ENCODE measurements at regions not wholly inside any gene's neighbourhood (a gene's known extent, or its start where the extent isn't known, plus 50 kb on each side); places are given as distances from the start of the nearest gene placed in this dataset.

GRCh38 chr2:6370753-6371551, 494.8 kb downstream of the CMPK2 start:
- H3K27me3 ChIP-seq (ENCODE audit: control insufficient read depth, insufficient read depth, low read length) = no peaks in the 10 kb centered on the region
- ChIA-PET POLR2A (no interaction called here), CTCF (interaction anchor here (0.9 to 1.3 kb wide), 2 partner anchors 17 to 402 kb away, joined by 3 read pairs; no protein-coding TSS in a partner anchor)
- peak; percentile 50 for DNase-seq (ENCODE audit: low read depth)
- H3K4me3 ChIP-seq (ENCODE audit: low read depth, low read length) = no peak overlapping the region
- TF ChIP-seq, protein P1, sequence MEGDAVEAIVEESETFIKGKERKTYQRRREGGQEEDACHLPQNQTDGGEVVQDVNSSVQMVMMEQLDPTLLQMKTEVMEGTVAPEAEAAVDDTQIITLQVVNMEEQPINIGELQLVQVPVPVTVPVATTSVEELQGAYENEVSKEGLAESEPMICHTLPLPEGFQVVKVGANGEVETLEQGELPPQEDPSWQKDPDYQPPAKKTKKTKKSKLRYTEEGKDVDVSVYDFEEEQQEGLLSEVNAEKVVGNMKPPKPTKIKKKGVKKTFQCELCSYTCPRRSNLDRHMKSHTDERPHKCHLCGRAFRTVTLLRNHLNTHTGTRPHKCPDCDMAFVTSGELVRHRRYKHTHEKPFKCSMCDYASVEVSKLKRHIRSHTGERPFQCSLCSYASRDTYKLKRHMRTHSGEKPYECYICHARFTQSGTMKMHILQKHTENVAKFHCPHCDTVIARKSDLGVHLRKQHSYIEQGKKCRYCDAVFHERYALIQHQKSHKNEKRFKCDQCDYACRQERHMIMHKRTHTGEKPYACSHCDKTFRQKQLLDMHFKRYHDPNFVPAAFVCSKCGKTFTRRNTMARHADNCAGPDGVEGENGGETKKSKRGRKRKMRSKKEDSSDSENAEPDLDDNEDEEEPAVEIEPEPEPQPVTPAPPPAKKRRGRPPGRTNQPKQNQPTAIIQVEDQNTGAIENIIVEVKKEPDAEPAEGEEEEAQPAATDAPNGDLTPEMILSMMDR (IDR thresholded peaks at IDR 0.05; ENCODE audit: insufficient read depth, low read depth, low read length) = no peak
- H3K36me3 ChIP-seq (ENCODE audit: control insufficient read depth, insufficient read depth, low read length) = no peaks in the 10 kb centered on the region

GRCh38 chr2:6372317-6372901, 493.3 kb downstream of the CMPK2 start:
- CTCF ChIA-PET = interaction anchor here (0.9 kb wide), 1 partner anchor 11 kb away, joined by 3 read pairs; no protein-coding TSS in a partner anchor
- POLR2A ChIA-PET = no interaction called here

GRCh38 chr2:6381326-6381725, 484.4 kb downstream of the CMPK2 start:
- Histone ChIP-seq H3K27me3 (ENCODE audit: control insufficient read depth, insufficient read depth, low read length) (no peaks in the 10 kb centered on the region), H3K36me3 (ENCODE audit: control insufficient read depth, insufficient read depth, low read length) (no peaks in the 10 kb centered on the region), H3K4me3 (ENCODE audit: low read depth, low read length) (no peak overlapping the region)
- POLR2A ChIA-PET = no interaction called here
- CTCF ChIA-PET = no interaction called here
- TF ChIP-seq, protein P1 (IDR thresholded peaks at IDR 0.05; ENCODE audit: insufficient read depth, low read depth, low read length) = no peak
- DNase-seq (ENCODE audit: low read depth) = no peak

More at GRCh38 chr2:6372317-6372901, 493.3 kb downstream of the CMPK2 start:
- no peaks in the 10 kb centered on the region for H3K27me3 ChIP-seq (ENCODE audit: control insufficient read depth, insufficient read depth, low read length)
- TF ChIP-seq, protein P1 (IDR thresholded peaks at IDR 0.05; ENCODE audit: insufficient read depth, low read depth, low read length) = no peak
- no peak overlapping the region for H3K4me3 ChIP-seq (ENCODE audit: low read depth, low read length)
- H3K36me3 ChIP-seq (ENCODE audit: control insufficient read depth, insufficient read depth, low read length) = no peaks in the 10 kb centered on the region
- DNase-seq (ENCODE audit: low read depth) = peak; percentile 94

DNA sequence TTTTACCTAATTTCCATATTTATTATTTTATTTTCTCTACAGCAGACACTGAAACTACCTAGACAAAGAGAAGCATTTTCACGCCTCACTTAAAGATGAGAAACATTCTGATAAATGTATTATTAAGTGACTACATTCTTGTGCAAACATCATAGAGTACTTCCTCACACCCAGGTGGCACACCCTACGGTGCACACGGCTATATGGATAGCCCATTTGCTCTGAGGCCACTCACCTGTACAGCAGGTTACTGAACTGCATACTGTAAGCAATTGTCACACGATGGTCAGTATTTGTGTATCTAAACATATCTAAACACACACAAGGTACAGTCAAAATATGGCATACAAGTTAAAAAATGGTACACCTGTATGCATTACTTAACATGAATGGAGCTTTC, 481.4 kb downstream of the CMPK2 start:
- POLR2A ChIA-PET = no interaction called here
- DNase-seq (ENCODE audit: low read depth) = no peak
- Histone ChIP-seq H3K36me3 (ENCODE audit: control insufficient read depth, insufficient read depth, low read length) (no peaks in the 10 kb centered on the region), H3K27me3 (ENCODE audit: control insufficient read depth, insufficient read depth, low read length) (no peaks in the 10 kb centered on the region), H3K4me3 (ENCODE audit: low read depth, low read length) (no peak overlapping the region)
- CTCF ChIA-PET = no interaction called here
- TF ChIP-seq, protein P1 (IDR thresholded peaks at IDR 0.05; ENCODE audit: insufficient read depth, low read depth, low read length) = no peak

GRCh38 chr2:6392354-6392753, 473.4 kb downstream of the CMPK2 start:
- Histone ChIP-seq H3K36me3 (ENCODE audit: control insufficient read depth, insufficient read depth, low read length) (no peaks in the 10 kb centered on the region), H3K27me3 (ENCODE audit: control insufficient read depth, insufficient read depth, low read length) (no peaks in the 10 kb centered on the region), H3K4me3 (ENCODE audit: low read depth, low read length) (no peak overlapping the region)
- ChIA-PET CTCF (no interaction called here), POLR2A (no interaction called here)
- TF ChIP-seq, protein P1 (IDR thresholded peaks at IDR 0.05; ENCODE audit: insufficient read depth, low read depth, low read length) = no peak
- no peak for DNase-seq (ENCODE audit: low read depth)
